ENCODE measurements at regions not wholly inside any gene's neighbourhood (a gene's known extent, or its start where the extent isn't known, plus 50 kb on each side); places are given as distances from the start of the nearest gene placed in this dataset.

GRCh38 chr4:178148106-178148505, 705.9 kb upstream of the AGA start:
- no peak for TF ChIP-seq POLR2A (IDR thresholded peaks at IDR 0.05; ENCODE audit: low read length)
- no peak for TF ChIP-seq GATA1 (IDR thresholded peaks at IDR 0.05; ENCODE audit: low read depth, low read length)

All from erythroblast (primary cell).